SU-DHL-6 (cell line): ENCODE measurements at regions not wholly inside any gene's neighbourhood (a gene's known extent, or its start where the extent isn't known, plus 50 kb on each side); places are given as distances from the start of the nearest gene placed in this dataset.

Source experiments
- CTCF ChIP-seq: fragments of 200-600 bp; sonication (generic); IDR thresholded peaks from one replicate; pipeline ENCODE4 v1.5.1; 2017; ENCODE audit warnings: antibody characterized with exemption, mild to moderate bottlenecking, low read length, moderate library complexity; ENCODE audit not compliant: insufficient read depth, poor library complexity, severe bottlenecking
- EZH2phosphoT487 ChIP-seq: fragments of 200-600 bp; sonication (generic), shearing (Covaris generic); conservative IDR thresholded peaks from 2 replicates; pipeline ENCODE4 v1.6.1; 2018; ENCODE audit warnings: mild to moderate bottlenecking, antibody characterized with exemption, low read length, moderate library complexity, mixed read lengths

- TF ChIP-seq CTCF (no peak), EZH2phosphoT487 (no peak)
Measured at GRCh38 chr4:114226179-114226578, 246.7 kb upstream of the ARSJ start.
